ENCODE measurements at regions not wholly inside any gene's neighbourhood (a gene's known extent, or its start where the extent isn't known, plus 50 kb on each side); places are given as distances from the start of the nearest gene placed in this dataset.

DNA sequence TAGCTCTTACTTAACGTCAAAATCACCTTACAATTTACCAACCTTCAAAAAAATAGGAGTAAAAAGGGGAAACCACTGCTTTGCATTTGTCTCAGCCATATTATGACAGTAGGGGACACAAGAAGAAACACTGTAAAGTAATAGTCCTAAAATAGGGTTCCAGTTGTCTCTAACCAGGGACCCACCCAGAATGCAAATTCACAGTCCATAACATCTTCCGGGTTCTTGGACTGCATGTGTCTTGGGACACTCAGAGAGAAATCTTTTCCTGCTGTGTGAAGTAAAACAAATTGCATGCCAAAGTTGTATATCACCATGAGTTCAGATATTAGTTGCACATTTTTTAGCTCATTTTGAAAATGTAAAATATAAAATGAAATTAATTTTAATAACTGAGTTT, 69.8 kb upstream of the PGR start:
- Histone ChIP-seq H3K4me3 (replicated peaks; ENCODE audit: insufficient read depth, low read length) (no peak overlapping the region), H3K27ac (replicated peaks) (no peak overlapping the region), H3K27me3 (ENCODE audit: insufficient read depth, poor library complexity, severe bottlenecking) (no peaks in the 10 kb centered on the region)
- no peak for DNase-seq (ENCODE audit: low read depth in 1 of 2, low spot score in 1 of 2)
- TF ChIP-seq POLR2AphosphoS5 (IDR thresholded peaks at IDR 0.05; ENCODE audit: low read depth) (no peak), GABPA (IDR thresholded peaks at IDR 0.05; ENCODE audit: low read depth) (no peak)
- TF ChIP-seq, protein P1, sequence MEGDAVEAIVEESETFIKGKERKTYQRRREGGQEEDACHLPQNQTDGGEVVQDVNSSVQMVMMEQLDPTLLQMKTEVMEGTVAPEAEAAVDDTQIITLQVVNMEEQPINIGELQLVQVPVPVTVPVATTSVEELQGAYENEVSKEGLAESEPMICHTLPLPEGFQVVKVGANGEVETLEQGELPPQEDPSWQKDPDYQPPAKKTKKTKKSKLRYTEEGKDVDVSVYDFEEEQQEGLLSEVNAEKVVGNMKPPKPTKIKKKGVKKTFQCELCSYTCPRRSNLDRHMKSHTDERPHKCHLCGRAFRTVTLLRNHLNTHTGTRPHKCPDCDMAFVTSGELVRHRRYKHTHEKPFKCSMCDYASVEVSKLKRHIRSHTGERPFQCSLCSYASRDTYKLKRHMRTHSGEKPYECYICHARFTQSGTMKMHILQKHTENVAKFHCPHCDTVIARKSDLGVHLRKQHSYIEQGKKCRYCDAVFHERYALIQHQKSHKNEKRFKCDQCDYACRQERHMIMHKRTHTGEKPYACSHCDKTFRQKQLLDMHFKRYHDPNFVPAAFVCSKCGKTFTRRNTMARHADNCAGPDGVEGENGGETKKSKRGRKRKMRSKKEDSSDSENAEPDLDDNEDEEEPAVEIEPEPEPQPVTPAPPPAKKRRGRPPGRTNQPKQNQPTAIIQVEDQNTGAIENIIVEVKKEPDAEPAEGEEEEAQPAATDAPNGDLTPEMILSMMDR (IDR thresholded peaks at IDR 0.05; ENCODE audit: insufficient read depth, low read length), result no peak

DNA sequence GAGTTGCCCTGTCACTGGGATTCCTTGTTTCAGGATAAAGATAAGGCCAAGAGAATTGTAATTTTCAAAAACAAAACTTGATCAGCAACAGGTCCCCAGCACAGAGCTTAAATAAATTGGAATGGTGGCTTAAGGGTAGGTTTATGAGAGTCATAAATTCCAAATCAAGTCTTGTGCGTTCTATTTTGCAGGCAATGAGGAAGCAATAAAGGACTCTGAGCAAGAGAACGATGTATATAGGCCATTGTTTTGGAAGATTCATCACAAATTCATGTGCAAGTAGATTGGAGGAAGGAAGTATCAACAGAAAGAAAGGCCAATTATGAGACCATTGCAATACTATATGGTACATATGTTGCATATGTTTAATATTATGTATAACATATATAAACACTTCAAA, 65.7 kb upstream of the PGR start:
- H3K27ac ChIP-seq (replicated peaks), result no peak overlapping the region
- DNase-seq (ENCODE audit: low read depth in 1 of 2, low spot score in 1 of 2), result no peak
- TF ChIP-seq, protein P2, sequence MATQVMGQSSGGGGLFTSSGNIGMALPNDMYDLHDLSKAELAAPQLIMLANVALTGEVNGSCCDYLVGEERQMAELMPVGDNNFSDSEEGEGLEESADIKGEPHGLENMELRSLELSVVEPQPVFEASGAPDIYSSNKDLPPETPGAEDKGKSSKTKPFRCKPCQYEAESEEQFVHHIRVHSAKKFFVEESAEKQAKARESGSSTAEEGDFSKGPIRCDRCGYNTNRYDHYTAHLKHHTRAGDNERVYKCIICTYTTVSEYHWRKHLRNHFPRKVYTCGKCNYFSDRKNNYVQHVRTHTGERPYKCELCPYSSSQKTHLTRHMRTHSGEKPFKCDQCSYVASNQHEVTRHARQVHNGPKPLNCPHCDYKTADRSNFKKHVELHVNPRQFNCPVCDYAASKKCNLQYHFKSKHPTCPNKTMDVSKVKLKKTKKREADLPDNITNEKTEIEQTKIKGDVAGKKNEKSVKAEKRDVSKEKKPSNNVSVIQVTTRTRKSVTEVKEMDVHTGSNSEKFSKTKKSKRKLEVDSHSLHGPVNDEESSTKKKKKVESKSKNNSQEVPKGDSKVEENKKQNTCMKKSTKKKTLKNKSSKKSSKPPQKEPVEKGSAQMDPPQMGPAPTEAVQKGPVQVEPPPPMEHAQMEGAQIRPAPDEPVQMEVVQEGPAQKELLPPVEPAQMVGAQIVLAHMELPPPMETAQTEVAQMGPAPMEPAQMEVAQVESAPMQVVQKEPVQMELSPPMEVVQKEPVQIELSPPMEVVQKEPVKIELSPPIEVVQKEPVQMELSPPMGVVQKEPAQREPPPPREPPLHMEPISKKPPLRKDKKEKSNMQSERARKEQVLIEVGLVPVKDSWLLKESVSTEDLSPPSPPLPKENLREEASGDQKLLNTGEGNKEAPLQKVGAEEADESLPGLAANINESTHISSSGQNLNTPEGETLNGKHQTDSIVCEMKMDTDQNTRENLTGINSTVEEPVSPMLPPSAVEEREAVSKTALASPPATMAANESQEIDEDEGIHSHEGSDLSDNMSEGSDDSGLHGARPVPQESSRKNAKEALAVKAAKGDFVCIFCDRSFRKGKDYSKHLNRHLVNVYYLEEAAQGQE (IDR thresholded peaks at IDR 0.05; ENCODE audit: insufficient replicate concordance, low read depth), result no peak
- no peak for TF ChIP-seq GABPA (IDR thresholded peaks at IDR 0.05; ENCODE audit: low read depth)
- no peak for TF ChIP-seq SPI1 (IDR thresholded peaks at IDR 0.05; ENCODE audit: borderline replicate concordance, low read depth)
- no peak for TF ChIP-seq POLR2AphosphoS5 (IDR thresholded peaks at IDR 0.05; ENCODE audit: low read depth)
- TF ChIP-seq, protein P1 (IDR thresholded peaks at IDR 0.05; ENCODE audit: insufficient read depth, low read length), result no peak
- H3K27me3 ChIP-seq (ENCODE audit: insufficient read depth, poor library complexity, severe bottlenecking), result no peaks in the 10 kb centered on the region
- H3K4me3 ChIP-seq (replicated peaks; ENCODE audit: insufficient read depth, low read length), result no peak overlapping the region

DNA sequence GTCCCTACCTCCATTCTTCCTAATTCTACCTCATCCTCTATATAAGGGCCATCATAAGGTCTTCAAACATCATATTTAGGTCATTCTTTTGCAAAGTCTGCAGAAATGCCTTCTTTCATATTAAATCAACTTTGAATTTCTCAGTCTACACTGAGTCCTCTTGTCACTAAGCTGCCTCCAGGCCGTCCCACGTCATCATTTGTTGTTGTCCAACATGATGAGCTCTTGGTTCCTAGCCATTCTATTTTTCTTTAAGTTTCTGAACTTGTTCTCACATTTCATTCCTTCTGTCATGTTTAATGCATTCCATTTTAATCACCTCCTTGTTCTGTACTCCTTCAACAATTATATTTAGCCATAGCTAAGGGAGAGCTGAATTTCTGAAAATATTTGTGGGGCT, 59.2 kb upstream of the PGR start:
- Histone ChIP-seq H3K4me3 (replicated peaks; ENCODE audit: insufficient read depth, low read length) (no peak overlapping the region), H3K27me3 (ENCODE audit: insufficient read depth, poor library complexity, severe bottlenecking) (no peaks in the 10 kb centered on the region), H3K27ac (replicated peaks) (no peak overlapping the region)
- DNase-seq (ENCODE audit: low read depth in 1 of 2, low spot score in 1 of 2), result no peak
- TF ChIP-seq SPI1 (IDR thresholded peaks at IDR 0.05; ENCODE audit: borderline replicate concordance, low read depth) (no peak), GABPA (IDR thresholded peaks at IDR 0.05; ENCODE audit: low read depth) (no peak), POLR2AphosphoS5 (IDR thresholded peaks at IDR 0.05; ENCODE audit: low read depth) (no peak)
- TF ChIP-seq, protein P1 (IDR thresholded peaks at IDR 0.05; ENCODE audit: insufficient read depth, low read length), result no peak
- TF ChIP-seq, protein P2 (IDR thresholded peaks at IDR 0.05; ENCODE audit: insufficient replicate concordance, low read depth), result no peak

DNA sequence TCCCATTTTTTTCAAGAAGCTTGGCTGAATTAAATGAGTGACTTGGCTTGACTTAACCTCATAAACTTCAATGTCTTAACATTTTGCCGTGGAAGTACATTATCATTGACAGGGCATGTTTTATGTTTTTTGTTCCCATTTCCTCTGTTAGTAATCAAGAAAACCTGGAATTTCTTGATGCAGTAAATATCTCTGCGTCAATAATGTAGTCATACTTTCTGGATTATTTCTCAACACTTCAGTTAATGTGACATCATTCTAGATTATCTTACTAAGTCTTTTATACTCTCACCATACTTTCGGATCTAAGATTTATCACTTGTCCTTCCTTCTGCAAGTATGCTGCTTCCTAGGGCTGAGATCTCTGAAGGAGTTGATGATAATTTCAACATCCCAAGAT, 58.6 kb upstream of the PGR start:
- no peak overlapping the region for H3K4me3 ChIP-seq (replicated peaks; ENCODE audit: insufficient read depth, low read length)
- TF ChIP-seq, protein P1 (IDR thresholded peaks at IDR 0.05; ENCODE audit: insufficient read depth, low read length), result no peak
- no peak for TF ChIP-seq POLR2AphosphoS5 (IDR thresholded peaks at IDR 0.05; ENCODE audit: low read depth)
- no peak for TF ChIP-seq GABPA (IDR thresholded peaks at IDR 0.05; ENCODE audit: low read depth)
- no peak for TF ChIP-seq SPI1 (IDR thresholded peaks at IDR 0.05; ENCODE audit: borderline replicate concordance, low read depth)
- TF ChIP-seq, protein P2 (IDR thresholded peaks at IDR 0.05; ENCODE audit: insufficient replicate concordance, low read depth), result no peak
- H3K27me3 ChIP-seq (ENCODE audit: insufficient read depth, poor library complexity, severe bottlenecking), result no peaks in the 10 kb centered on the region
- H3K27ac ChIP-seq (replicated peaks), result no peak overlapping the region
- DNase-seq (ENCODE audit: low read depth in 1 of 2, low spot score in 1 of 2), result no peak
